Activated CD8-positive, alpha-beta memory T cell treated with anti-CD3 and anti-CD28 coated beads for 24 hours (primary cell): ENCODE measurements at regions not wholly inside any gene's neighbourhood (a gene's known extent, or its start where the extent isn't known, plus 50 kb on each side); places are given as distances from the start of the nearest gene placed in this dataset.

ENCODE experiments used
- DNase-seq: peaks from one replicate; pipeline ENCODE4 v3.0.0-alpha.2; 2020

DNA sequence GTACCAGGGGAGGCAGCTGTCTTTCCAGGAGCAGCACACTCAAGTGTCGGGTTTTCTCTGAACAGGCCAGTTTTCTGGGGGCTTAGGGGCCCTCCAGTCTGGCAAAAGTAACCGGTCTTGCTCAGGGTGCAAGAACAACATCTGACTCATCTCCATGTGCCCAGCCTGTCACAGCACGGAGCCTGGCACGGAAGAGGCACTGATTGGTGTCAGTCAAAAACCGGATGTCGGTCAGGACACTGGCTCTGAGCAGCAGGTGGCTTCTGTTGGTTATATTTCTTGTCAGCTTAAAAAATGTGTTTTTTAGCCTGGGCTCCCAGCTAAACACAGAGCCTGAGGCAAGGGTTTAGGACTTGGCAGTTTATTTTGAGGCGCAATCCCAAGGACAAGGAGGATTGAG lies 139.9 kb downstream of the FBLN2 start:
- DNase-seq, result no peak

DNA sequence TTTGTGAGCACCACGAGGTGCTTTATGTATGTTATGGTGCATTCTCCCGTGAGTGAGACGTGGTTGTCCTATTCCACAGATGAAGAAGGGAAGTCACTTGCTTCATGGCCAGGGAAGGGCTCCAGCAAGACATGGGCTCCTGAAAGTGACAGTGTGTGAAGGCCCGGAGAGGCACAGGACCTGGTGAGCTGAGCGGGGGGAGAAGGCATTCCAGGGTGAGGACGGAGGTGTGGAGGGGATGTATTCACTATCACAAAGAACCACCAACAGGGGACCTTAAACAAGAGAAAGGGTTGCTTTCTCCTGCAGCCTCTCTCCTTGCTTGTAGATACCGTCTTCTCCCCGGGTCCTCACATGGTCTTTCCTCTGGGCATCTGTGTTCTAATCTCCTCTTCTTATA lies 139.1 kb downstream of the FBLN2 start:
- no peak for DNase-seq
